Fibroblast of mammary gland (primary cell): ENCODE measurements at regions not wholly inside any gene's neighbourhood (a gene's known extent, or its start where the extent isn't known, plus 50 kb on each side); places are given as distances from the start of the nearest gene placed in this dataset.
"Not testable (repeated sequence)": the region's sequence is repeated elsewhere in the genome, so short reads cannot be mapped to it uniquely, and the experiment has no call there.

ENCODE experiments used
- DNase-seq: peaks from one replicate; pipeline ENCODE4 v3.0.0-alpha.2; 2010; ENCODE audit warnings: low read depth
- H3K4me3 ChIP-seq: 2 replicates; pipeline ENCODE4 v1.5.1; 2011; ENCODE audit warnings: low read depth, mild to moderate bottlenecking, low read length, moderate library complexity; ENCODE audit not compliant: control insufficient read depth
- TF ChIP-seq, protein P1 (sequence below): conservative IDR thresholded peaks from 2 replicates; pipeline ENCODE4 v1.5.1; 2011; ENCODE audit warnings: low read depth, low read length, inconsistent platforms; ENCODE audit not compliant: control insufficient read depth, insufficient read depth

DNA sequence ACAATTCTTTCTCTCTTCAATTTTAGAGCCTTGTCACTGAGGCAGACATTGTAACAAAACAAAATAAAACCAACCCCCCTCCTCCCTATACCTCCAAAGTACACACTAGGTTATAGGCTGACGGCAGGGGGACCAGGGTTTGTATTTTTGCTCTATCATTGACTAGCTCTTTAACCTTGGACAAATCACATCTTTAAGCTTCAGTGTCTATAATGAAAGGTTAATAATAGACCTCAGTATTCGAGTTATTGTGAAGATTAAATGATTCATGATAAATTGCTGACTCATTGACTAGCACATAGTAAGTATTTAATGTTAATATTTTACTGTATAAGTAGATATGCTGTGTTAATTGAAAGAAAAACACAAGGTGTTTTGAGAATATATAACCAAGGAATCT lies 1267.6 kb upstream of the ADGRL2 start:
- no peak for DNase-seq
- no peak overlapping the region for H3K4me3 ChIP-seq
- TF ChIP-seq, protein P1, sequence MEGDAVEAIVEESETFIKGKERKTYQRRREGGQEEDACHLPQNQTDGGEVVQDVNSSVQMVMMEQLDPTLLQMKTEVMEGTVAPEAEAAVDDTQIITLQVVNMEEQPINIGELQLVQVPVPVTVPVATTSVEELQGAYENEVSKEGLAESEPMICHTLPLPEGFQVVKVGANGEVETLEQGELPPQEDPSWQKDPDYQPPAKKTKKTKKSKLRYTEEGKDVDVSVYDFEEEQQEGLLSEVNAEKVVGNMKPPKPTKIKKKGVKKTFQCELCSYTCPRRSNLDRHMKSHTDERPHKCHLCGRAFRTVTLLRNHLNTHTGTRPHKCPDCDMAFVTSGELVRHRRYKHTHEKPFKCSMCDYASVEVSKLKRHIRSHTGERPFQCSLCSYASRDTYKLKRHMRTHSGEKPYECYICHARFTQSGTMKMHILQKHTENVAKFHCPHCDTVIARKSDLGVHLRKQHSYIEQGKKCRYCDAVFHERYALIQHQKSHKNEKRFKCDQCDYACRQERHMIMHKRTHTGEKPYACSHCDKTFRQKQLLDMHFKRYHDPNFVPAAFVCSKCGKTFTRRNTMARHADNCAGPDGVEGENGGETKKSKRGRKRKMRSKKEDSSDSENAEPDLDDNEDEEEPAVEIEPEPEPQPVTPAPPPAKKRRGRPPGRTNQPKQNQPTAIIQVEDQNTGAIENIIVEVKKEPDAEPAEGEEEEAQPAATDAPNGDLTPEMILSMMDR: no peak

DNA sequence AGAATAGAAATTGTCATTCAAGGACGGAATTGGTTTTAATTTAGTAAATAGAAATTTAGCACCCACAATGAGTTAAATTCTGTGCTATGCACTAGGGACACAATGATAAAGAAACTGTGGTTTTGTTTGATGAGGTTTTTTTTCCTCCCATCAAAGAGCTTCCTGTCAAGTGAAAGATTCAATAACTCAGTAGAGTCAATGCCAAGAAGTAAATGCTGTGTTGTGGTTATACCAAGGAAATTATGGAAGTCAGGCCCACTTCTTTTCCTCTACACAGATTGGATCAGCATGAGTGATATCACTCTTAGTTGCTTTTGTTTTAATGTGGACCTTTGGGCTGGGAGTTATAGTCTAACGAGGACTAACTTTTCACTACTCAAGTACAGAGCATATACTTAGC lies 1269.6 kb upstream of the ADGRL2 start:
- DNase-seq: peak; percentile 8
- TF ChIP-seq, protein P1: no peak
- no peak overlapping the region for H3K4me3 ChIP-seq

DNA sequence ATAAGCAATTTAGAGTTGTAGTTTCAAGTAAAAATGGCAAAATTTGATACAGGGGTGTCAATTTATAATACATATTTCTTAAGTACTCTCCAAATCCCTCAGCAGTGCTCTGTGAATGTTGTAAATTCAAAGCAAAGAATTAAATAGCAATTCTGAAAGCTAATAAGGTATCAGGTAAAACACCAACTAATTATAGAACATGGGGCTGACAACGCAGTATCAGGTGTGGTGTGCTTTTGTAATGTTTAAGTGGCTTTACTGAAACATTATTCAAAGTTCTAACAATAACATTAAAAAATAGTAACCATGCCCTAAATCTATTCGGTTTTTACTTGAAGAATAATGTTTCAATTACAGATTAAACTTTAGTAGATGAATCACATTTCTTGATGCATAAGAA lies 1271.2 kb upstream of the ADGRL2 start:
- DNase-seq: no peak
- TF ChIP-seq, protein P1: no peak
- H3K4me3 ChIP-seq: no peak overlapping the region

DNA sequence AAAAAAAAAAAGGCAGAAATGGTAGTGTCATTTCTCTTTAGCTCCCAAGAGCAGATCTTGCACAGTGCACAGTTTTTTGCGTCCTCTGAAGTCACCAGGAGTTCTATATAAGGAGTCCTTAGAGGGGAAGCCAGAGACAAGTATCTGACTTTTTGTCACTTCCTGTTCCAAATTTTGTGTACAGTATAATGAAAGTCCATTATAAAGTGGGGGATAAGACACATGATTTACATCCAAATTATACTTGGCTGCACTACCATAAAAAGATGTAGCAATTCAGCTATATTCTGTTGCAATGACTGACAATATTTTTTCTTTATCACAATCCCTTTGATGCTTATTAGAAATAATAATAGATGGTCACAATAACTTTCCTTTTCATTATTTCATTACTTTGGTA lies 1276.9 kb upstream of the ADGRL2 start:
- no peak overlapping the region for H3K4me3 ChIP-seq
- DNase-seq: no peak
- TF ChIP-seq, protein P1: no peak

DNA sequence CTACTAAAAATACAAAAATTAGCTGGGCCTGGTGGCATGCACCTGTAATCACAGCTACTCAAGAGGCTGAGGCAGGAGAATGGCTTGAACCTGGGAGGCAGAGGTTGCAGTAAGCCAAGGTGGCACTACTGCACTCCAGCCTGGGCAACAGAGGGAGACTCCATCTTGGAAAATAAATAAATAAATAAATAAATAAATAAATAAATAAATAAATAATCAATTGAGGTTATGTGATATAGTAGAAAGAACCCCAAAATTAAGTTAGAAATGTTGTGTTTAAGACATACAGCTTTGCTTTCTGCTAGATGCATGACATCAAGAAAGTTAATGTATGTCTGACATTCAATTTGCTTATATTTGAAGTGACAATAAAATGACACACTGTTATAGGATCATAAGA lies 1277.7 kb upstream of the ADGRL2 start:
- not testable (repeated sequence) for DNase-seq, H3K4me3 ChIP-seq

DNA sequence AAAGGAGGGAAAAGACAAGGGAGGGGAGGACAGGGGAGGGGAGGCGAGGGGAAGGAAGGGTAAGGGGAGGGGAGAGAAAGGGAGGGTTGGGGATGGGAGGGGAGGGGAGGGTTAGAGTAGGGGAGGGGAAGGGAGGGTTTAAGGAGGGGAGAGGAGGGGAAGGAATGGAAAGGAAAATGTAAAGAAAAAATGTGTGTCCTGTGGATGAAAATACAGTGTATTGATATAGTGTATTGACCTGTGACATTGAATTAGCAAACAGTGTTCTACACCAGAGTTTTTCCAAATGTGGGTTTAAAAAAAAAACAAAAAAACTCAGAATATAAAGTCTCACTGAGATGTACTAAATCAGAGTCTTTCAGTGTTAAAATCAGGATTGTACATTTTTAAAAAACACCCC lies 1279.8 kb upstream of the ADGRL2 start:
- H3K4me3 ChIP-seq: no peak overlapping the region
- TF ChIP-seq, protein P1: no peak
- DNase-seq: no peak

DNA sequence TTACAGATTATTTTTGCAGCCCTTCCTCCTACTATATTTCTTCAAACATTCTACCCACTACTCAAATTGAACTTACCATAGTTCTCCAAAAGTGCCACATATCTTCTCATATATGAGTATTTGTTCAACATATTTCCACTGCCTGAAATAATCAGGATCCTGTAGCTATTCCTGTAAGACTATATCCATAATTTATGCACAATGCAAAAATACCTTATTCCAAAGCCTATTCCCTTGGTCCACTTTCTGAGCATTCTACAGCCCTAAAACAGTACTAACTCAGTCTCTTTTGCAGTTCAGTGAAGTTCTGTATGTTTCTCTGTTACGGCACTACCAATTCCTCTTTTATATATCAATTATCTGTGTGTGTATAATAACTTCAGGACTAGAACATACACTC lies 1283.7 kb upstream of the ADGRL2 start:
- TF ChIP-seq, protein P1: no peak
- DNase-seq: no peak
- H3K4me3 ChIP-seq: no peak overlapping the region

DNA sequence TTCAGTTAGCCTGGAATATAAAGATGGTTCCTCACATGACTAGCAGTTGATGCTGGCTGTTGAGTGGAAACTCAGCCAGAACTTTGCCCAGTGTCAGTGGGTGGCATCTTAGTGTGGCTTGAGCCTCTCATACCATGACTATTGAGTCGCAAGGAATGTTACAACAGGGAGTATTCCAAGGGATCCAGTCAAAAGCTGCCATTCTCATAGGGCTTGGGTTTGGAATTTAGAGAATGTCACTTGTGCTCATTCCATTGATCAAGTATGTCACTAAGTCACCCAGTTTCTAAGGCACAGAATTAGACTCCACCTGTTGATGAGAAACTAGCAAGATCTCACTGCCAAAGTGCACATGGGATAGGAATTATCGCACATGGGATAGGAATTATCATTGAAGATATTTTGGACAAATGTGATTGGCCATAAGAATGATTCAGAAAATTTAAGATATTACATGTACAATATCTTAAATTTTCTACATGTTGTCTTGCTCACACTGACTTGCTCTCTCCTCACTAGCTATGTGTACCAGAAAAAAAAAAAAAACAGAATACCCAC lies 1290.7 kb upstream of the ADGRL2 start:
- TF ChIP-seq, protein P1: no peak
- no peak for DNase-seq
- no peak overlapping the region for H3K4me3 ChIP-seq
